AG10803 (cell line): ENCODE measurements at regions not wholly inside any gene's neighbourhood (a gene's known extent, or its start where the extent isn't known, plus 50 kb on each side); places are given as distances from the start of the nearest gene placed in this dataset.

Source experiments
- DNase-seq: peaks from one replicate; pipeline ENCODE4 v3.0.0; 2010; ENCODE audit warnings: low read depth
- H3K4me3 ChIP-seq: 2 replicates; pipeline ENCODE4 v1.5.1; 2011; ENCODE audit warnings: mild to moderate bottlenecking, low read length, control low read depth
- CTCF ChIP-seq: conservative IDR thresholded peaks from 2 replicates; pipeline ENCODE4 v1.5.1; 2011; ENCODE audit warnings: mild to moderate bottlenecking, low read length, control low read depth, inconsistent platforms

GRCh38 chr5:89401659-89402058 is 518.7 kb upstream of the MEF2C start:
- no peak overlapping the region for H3K4me3 ChIP-seq
- DNase-seq = no peak

GRCh38 chr5:89401012-89401411 is 518.0 kb upstream of the MEF2C start:
- no peak overlapping the region for H3K4me3 ChIP-seq
- no peak for DNase-seq
- TF ChIP-seq CTCF = no peak

More at GRCh38 chr5:89401659-89402058, 518.7 kb upstream of the MEF2C start:
- TF ChIP-seq CTCF = no peak

- no peak for TF ChIP-seq CTCF
- H3K4me3 ChIP-seq = no peak overlapping the region
- DNase-seq = peak; percentile 23
Measured at GRCh38 chr5:89399548-89399947, 516.6 kb upstream of the MEF2C start.

- no peak overlapping the region for H3K4me3 ChIP-seq
- no peak for TF ChIP-seq CTCF
- no peak for DNase-seq
Measured at GRCh38 chr5:89397096-89397495, 514.1 kb upstream of the MEF2C start.

GRCh38 chr5:89396278-89396954 is 513.4 kb upstream of the MEF2C start:
- no peak for TF ChIP-seq CTCF
- DNase-seq = peak; percentile 37
- no peak overlapping the region for H3K4me3 ChIP-seq

- no peak for TF ChIP-seq CTCF
- no peak for DNase-seq
- H3K4me3 ChIP-seq = no peak overlapping the region
Measured at GRCh38 chr5:89395111-89395510, 512.1 kb upstream of the MEF2C start.

- H3K4me3 ChIP-seq = no peak overlapping the region
- DNase-seq = no peak
- TF ChIP-seq CTCF = no peak
Measured at GRCh38 chr5:89388872-89389271, 505.9 kb upstream of the MEF2C start.
